HG02981 (cell line): ENCODE measurements at regions not wholly inside any gene's neighbourhood (a gene's known extent, or its start where the extent isn't known, plus 50 kb on each side); places are given as distances from the start of the nearest gene placed in this dataset.

ENCODE experiments used
- ATAC-seq: cut with Tn5 transposase; IDR thresholded peaks from one replicate; pipeline ENCODE4 v1.9.1; 2021; ENCODE audit warnings: mild to moderate bottlenecking, moderate library complexity; ENCODE audit not compliant: unreplicated experiment

DNA sequence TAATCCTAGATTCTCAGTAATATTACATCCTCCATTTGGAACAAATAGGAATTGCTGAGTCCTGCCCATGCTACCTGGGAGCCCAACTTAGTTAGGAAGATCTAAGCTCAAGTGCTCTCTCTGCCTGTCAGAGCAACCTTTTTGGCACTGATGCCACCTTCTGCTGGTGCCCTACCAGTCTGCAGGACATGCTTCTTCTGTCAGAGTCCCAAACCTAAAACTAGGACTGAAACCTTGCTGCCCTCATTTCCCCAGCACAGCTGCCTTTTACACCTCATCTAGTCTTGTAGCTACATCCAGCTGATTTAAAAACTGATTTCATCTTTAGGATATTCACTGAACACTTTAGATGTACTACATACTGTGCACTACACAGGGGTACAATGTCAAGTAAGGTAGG, 118.7 kb downstream of the LYPLAL1 start:
- no peak for ATAC-seq

DNA sequence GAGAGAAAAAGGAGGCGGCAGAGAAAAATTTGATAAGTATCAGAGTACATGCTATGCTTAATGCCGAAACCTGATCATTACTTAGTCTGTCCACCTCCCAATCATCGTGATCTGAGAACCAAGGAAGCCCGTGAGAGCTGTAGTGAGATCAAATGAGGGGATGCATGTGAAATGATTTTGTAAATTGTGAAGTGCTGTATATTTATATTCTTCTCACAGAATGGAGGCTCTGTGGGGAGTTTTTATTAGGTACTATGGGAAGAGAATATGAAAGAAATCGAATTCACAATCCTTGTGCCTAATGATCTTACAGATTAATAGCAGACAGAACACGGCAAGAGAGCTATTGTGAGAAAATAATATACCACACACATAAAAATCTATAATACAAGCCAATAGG, 115.5 kb downstream of the LYPLAL1 start:
- ATAC-seq, result no peak

DNA sequence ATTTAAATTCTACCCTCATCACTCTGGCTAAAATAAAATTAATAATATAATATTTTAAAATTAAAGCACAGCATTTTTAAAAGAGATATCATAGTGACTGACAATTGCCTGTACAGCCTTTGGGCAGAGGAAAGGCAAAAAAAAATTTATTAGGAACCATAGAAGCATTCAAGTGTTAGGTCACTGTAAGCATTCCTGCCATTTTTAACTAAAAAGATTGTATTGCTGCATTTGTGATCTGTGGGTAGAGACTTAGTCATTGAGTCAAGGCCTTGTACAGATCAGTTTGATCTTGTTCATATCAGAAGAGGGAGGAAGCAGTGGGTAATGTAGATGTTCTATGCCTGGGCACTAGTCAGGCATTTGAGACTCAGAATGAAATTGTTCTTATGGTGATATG, 109.9 kb downstream of the LYPLAL1 start:
- ATAC-seq, result no peak

DNA sequence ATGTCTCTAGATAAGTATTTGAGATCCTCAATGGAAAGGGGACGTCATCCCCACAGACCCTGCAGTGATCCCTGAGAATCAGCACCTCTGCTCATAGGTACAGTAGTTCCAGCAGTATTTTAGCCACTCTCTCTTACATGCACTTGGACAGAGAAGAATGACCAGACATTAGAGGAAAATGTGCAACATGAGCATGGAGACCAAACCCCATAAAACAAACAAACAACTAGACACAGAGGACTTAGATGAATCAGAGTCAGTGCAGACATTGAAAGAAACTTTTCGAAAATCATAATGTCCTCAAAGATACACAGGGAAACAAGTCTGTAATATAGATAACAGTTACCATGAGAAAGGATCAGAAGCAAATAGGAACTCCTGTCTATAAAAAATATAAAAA, 108.2 kb downstream of the LYPLAL1 start:
- ATAC-seq, result no peak

DNA sequence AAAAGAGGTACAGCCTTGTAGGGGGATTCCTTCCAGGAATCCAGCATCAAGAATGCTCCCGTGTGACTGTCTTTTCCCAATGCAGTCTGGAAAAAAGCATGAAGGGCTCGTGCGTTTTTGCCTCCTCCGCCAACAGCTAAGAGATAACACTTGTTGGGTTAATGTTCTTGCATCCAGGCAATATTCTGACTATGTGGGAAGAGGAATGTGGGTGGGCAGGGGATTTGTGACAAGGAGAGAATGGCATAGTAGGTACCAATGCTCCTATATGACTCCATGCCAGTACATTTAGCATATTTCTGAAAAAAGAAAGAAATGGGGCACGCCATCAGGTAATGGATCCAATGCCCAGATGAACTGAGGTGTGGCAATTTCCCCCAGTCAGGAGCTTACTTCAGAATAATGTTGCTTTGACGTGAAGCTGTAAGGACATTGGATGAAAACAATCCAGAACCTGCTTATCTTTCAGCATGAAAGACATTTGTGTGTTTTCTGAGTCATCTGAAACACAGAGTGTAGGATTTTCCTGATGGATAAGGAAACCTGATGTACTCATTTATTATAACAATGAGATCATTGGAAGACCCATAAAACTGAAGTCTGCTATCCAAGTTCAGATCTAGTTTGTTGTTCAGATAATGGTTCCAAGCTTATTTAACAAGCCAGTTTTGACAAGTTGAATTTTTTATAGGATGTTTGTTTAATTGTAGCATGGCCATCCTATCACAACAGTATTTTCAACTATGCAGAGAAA, 105.5 kb downstream of the LYPLAL1 start:
- ATAC-seq, result no peak

DNA sequence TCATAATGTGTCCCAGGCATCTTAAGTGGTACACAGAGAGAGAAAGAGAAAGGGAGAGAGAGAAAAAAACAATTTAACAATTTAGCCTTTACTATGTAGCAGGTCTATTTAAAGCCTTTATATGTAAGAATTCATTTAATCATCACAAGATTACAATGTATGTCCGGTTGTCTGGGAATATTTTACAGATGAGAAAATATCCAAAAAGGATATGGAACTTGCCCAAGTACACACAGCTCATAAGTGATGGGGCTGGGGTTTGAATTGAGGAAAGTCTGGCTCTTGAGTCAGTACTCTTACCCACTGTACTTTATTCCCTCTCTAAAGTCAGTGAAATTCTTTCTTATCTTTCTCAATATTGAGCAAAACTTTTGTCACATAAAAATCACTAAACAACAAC, 104.6 kb downstream of the LYPLAL1 start:
- ATAC-seq, result no peak

DNA sequence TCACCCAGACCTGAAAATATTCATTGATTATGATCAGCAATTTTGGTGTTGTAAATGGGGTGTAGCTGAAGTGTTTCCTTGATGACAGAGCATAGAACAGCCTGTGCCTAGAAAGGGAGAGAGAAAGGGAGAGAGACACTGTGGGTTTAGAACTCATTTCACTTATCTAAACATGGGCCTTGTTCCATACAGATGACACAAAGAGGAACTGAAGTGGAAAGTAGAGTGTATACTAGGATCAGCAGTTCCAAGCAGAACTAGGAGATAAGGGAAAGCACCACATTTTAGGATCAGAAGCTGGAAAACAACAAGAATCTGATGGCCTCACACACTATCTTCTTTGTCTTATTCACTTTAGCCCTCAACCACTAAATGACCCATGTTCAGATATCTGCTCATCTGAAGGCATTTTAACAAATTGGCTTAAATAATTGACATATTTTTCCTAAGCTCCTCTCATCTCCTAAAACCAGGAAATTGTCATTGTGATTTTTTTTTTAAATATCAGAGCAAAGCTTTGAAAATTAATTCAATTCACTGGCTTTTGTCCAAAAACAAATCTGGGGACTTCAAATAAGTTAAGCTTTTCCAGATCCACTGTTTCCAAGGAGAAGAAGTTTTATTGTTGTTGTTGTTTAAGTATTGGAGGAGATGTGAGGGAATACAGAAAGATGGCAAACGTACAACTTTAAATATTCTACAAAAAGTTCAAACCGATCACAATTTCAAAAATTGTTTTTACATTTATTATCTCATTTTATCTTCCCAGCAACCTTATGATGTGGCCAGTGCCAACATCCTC, 103.8 kb downstream of the LYPLAL1 start:
- ATAC-seq, result no peak

DNA sequence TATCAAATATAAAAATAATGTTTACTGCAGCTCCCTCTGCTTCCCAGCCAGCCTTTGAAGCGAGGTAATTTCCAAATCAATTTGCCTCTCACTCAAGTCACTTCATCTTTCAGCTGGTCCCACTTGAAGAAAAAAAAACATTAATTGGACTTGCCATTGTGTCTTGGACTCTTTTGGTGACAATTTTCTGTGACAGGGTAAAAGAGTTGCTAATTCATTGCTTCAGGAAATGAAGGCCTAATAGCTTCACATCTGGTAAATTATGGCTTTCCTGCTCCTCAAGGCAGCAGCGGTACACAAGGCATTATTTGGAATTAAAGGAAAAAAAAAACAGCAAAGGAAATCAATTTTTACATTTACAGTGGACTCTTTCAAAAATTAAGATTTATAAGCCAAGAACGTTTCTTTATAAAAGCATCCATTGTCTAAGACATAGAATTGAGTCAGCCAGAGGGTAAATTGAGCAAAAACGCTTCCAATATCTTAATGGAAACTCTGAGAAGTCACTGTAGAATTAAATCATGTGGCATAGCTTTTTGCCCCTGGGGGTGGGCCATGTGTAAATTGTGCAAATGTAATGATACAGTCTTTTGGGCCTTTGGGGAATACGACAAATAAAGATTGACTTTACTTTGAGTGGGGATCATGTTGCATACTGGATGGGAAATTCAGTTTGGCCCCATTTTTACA, 102.5 kb downstream of the LYPLAL1 start:
- ATAC-seq, result no peak

DNA sequence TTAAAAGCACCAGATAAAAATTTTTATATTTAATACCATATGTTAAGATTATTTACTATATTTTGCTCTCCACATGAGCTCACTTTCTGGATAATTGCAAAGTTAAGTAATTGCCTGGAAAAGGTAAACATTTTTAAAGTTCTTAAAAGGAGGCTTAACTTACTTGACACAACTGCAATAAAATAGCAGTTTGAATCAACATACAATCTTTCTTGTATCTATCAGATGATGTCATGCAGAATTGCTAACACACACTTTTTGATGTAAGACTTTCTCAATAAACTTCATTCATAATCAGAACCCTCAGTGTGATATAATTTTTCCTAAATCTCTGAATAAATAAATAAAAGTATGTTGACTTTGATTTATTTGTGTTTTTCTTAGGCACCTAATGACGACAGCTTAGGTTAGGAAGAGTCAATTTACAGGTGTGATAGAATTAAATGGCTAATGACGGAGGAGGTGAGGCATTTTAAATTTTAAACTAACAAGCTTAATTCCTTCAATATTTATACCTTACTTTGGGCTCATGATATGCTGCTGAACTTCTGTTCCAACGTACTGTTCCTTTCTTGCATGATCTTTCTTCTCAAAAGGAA, 99.5 kb downstream of the LYPLAL1 start:
- ATAC-seq, result no peak

DNA sequence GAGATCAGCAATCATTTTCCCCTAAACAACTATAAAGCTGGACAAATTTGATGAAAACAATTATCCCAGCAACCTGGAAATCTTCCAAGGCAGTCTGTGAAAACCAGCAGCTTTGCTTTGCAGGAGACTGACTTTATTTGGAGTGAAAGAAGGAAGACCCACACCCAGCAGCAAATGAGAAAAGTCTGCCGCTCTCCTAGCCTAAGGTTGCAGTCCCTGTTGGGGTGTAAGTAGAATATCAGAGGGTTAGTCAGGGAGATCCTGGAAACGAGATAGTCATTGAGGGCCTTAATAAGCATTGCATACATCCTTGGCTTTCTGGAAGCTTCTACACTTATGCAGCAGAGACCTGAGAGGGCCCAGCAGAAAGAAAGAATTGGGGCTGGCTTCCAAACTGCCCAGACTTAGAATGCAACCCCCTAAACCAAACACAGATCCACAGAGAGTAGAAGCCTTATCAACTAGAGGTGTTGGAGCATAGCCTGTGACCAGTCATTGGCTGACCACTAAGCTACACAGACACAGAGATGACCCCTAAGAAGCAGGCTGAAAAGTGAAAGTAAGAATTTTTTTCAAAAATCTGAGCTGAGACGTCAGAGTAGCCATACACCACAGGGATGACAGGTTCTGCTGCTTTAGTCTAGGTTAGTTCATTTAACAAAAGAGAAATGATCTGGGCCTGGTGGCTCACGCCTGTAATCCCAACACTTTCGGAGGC, 98.3 kb downstream of the LYPLAL1 start:
- no peak for ATAC-seq

DNA sequence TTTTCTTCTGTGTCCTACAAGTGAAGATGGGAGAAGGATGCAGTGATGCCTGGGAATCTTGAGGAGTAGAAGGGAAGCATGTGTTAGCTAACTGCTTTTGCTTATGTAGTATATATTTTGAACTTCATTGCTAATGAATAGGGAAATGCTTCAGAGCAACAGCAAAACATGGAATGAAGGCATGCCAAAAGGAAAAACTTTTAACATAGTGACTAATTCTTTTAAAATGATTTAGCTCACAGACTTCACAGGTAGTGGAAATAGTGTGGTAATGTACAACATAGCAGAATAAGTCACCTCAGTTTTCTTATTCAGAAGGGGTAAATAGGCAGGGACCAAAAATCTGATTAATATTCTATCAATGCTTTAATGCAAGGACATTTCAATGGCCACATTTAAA, 95.5 kb downstream of the LYPLAL1 start:
- ATAC-seq, result no peak

DNA sequence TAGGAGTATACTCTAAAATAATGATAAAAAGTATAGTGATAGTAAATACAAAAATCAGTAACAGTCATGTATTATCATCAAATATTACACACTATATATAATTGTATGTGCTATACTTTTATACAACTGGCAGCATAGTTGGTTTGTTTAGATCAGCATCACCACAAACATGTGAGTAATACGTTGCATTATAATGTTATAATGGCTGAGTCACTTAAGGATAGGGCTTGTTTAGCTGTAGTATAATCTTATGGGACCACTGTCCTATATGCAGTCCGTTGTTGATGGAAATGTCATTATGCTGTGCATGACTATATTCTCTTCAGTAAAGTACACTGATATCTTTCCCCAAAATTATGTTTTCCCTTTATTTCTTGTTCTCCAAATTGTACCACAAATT, 92.8 kb downstream of the LYPLAL1 start:
- ATAC-seq, result no peak

DNA sequence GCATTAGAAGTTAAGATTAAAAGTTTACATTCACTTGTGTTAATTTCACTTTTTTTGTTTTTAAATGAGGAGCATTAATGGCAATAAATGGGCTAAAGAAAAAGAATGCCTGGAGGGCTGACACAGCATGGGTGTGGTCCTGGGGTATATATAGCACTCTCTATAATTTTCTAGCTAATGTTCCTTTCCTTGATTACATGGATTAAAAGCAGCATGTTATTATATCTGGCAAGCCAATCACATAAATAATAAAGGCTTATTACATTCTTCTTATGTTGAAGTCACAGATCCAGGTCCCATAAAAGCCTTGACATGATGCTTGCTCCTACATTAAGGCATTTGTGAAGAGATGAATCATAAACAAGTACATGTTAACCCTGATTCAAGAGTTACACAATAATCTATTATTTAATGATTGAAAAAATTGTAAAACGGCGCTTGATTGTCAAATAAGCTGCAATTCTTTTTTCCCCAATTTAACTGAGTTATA, 91.4 kb downstream of the LYPLAL1 start:
- ATAC-seq, result no peak

DNA sequence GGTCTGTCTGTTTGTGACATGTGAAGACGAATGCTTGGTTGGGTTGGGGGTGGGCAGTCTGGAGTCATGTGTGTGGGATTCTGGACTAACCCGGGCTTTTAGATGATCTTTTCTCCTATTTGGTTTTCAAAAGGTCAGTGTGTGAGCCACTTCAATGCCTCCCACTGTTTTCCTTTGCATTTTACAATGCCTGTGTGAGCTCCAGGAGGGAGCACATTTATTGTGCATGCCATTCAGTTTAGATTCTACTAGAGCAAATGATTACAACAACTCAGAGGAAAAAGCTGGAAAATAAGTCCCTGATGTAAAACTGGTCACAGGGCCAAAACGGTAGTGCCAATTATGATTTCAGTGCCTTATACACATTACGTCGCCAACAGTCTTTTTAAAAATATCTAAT, 90.9 kb downstream of the LYPLAL1 start:
- no peak for ATAC-seq
